Ishikawa (cell line): ENCODE measurements at regions not wholly inside any gene's neighbourhood (a gene's known extent, or its start where the extent isn't known, plus 50 kb on each side); places are given as distances from the start of the nearest gene placed in this dataset.

Source experiments
- CEBPB ChIP-seq: IDR thresholded peaks from 2 replicates; pipeline ENCODE4 v1.6.1; 2012
- EP300 ChIP-seq: IDR thresholded peaks from 2 replicates; pipeline ENCODE4 v1.6.1; 2012; ENCODE audit warnings: borderline replicate concordance
- FOXM1 ChIP-seq: IDR thresholded peaks from 2 replicates; pipeline ENCODE4 v1.6.1; 2012; ENCODE audit warnings: low read depth, borderline replicate concordance
- REST ChIP-seq: IDR thresholded peaks from 2 replicates; pipeline ENCODE4 v1.6.1; 2012; ENCODE audit warnings: low read depth, mild to moderate bottlenecking
- TEAD4 ChIP-seq: IDR thresholded peaks from 2 replicates; pipeline ENCODE4 v1.6.1; 2012

- TF ChIP-seq FOXM1 (no peak), EP300 (no peak), TEAD4 (no peak), REST (no peak), CEBPB (no peak)
Measured at GRCh38 chr7:69398986-69399385, 199.3 kb upstream of the AUTS2 start.
